HG03432 (cell line): ENCODE measurements at regions not wholly inside any gene's neighbourhood (a gene's known extent, or its start where the extent isn't known, plus 50 kb on each side); places are given as distances from the start of the nearest gene placed in this dataset.

ENCODE experiments used
- ATAC-seq: cut with Tn5 transposase; IDR thresholded peaks from one replicate; pipeline ENCODE4 v1.9.1; 2021; ENCODE audit warnings: mild to moderate bottlenecking, moderate library complexity; ENCODE audit not compliant: unreplicated experiment

DNA sequence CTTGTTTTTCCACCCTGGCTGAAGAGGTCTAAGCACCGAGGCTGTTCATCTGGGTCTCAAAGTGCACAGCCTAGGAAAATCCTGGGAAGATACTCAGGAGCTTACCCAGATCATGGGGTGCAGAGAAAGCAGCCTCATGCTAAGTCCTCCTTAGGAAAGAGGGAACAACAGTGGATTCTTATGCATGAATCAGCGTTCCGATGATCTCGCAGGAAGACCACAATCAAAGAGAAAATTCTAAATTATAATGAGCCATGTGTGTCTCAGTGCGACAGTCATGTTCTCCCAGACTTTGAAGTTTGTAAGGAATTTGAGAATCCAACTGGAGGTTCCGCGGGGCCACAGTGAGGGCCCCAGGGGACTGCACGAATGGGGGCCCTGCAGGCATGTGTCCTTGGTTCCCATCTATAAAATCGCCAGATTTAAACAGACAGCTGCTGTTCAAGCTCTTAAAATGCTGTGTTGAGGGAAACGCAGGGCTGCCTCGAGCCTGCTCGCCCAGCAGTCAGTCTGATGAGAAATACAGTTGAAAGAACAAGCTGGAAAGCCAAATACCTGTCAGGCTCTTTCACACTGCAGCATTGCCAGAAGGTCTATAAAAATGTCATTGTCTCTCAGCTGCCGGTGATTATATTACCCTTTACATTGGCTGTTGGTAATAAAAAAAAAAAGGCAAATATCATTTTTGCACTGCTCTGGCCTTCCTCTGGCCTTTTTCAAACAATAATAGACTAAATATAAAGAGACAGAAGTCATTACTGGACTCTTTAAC, 152.1 kb downstream of the PMP22 start:
- ATAC-seq, result no peak

DNA sequence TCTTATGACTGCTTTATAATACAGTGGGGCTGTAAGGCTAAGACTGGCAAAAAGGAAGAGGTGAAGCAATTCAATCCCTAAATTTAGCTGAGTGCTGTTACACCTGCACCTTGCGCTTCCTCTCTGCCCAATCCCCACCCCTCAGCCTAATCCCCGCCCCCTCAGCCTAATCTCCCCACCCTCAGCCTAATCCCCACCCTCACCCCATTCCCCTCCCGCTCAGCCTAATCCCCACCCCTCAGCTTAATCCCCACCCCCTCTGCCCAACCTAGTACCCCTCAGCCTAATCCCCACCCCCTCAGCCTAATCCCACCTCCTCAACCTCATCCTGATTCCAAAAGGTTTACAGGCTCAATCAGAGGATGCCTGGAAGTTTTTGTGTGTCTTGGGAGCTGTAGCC, 155.5 kb downstream of the PMP22 start:
- no peak for ATAC-seq

DNA sequence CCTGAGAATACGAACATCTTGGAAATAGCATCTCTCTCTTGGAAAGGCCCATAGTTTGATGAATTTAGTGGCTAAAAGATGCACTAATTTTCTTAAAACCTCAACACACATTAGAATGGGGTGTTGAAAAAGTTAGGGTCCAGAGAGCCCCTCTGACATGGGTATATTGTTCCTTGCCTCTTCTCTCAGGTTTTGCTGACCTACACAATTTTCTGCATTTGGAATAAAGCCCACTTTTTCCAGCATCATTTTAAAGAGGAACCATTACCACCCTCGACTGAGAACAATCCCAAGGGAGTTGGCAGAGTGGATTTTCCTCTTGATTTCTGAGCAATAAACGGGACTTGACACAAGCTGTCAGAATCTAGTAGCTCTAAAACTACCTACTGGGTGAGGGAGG, 156.1 kb downstream of the PMP22 start:
- no peak for ATAC-seq

DNA sequence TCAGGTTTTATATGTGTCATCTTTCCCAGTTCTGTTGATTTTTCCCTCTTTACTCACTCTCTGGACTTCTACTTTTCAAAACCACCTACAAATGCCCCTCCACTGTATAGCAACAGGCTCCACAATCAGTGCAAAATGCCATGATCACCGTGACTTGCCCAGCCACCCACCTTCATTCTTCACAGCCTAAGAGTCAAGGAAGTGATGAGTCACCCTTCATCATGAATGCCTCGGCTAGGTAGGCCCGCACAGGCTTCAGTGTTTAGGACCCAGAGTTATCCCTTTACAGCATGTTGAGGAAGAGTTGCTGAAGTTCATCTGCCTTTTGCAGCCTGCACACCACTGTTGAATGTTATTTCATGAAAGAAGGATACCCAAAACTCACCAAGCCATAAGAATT, 158.6 kb downstream of the PMP22 start:
- no peak for ATAC-seq

DNA sequence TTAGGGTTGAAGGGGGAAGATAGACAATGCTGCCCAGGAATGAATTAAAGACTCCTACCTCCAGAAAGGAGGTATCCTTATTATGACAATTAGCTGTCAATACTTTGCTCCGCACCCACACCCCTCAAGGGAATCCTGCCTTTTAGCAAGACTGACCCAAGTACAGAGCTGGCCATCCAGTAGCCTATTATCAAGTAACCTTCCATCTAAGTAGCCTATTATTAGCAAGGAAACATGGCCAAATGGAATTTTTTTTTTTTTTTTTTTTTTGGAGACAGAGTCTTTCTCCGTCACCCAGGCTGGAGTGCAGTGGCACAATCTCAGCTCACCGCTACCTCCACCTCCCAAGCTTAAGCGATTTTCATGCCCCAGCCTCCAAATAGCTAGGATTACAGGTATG, 161.3 kb downstream of the PMP22 start:
- ATAC-seq, result no peak

DNA sequence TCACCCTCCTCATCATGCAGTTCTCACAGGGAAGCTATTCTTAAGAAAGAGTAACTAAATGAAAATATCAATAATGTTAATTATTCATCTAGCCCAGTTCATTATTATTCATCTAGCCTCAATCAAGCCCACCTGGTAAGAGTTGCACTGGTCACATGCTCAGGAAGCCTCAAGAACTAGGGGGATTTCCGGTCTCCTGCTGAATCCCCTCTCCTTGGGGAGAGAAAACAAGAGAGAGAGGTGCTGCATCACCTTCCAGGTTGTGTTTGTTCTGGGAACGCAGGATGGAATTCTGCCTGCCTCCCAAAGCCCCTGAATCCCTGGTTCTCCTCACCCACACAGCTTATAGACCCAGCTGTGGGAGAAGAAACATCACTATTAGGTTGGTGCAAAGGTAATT, 164.0 kb downstream of the PMP22 start:
- no peak for ATAC-seq

DNA sequence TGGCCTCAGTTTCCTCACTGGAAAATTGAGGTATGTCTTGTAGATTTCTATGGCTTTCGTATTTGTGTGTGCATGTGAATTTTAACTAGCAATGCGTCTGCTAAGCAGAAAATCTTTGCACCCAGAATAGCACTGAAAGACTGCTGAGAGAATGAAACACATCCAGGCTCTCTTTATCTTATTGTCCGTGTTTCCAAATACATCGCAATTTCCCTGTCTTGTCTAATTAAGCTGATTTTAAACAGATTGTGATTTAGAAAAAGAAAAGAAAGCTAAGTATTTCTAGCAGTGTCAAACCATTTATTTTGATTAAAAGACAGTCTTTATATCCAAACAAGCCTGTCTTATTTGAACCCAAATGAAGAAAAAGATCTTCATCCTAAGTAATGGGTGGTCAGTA, 168.6 kb downstream of the PMP22 start:
- no peak for ATAC-seq

DNA sequence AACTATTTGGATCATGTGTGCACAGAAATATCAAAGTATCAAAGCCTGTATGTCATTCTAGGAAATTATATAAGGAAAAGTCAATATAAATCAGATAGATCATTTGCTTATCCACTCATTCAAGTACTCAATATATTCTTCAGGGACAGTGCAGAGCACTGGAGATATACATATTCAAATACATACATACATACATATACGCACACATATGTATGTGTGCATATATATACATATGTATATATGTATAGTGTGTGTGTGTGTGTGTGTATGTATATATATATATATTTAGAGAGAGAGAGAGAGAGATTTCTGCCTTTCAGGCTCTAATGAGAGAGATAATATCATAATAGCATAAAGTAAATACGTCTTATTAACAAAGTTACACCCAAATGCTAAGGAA, 169.2 kb downstream of the PMP22 start:
- no peak for ATAC-seq

DNA sequence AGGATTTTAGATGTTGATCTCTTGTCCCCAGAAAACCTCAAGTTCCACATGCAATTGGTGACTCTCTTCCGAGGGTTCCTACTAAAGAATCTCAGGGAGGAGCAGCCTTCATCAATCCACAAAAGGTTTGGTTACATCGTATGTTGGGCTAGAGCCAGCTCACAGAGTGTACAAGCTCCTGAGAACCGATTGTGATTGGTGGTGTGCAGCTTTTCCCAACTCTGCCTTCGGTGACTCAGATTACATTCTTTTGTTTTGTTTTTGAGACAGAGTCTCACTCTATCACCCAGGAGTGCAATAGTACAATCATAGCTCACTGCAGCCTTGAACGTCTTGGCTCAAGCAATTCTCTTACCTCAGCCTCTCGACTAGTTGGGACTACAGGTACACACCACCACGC, 172.4 kb downstream of the PMP22 start:
- no peak for ATAC-seq

DNA sequence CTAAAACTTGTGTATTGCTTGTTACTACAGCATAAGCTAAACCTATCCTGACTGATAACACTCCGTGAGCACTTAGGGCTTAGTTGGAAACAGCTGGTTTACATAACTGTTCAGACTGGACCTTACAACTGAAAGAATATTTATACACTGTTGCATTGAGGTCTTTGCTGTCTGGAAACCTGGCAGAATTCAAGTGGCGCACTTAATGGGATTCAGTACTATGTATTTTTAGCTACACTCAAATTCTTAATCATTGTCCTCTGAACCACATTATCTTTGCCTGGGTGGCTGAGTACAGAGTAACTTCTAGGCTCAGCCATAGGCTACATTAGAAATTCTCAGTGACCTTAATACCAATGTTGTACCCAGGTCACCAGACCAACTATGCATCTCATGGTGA, 172.9 kb downstream of the PMP22 start:
- ATAC-seq, result no peak

DNA sequence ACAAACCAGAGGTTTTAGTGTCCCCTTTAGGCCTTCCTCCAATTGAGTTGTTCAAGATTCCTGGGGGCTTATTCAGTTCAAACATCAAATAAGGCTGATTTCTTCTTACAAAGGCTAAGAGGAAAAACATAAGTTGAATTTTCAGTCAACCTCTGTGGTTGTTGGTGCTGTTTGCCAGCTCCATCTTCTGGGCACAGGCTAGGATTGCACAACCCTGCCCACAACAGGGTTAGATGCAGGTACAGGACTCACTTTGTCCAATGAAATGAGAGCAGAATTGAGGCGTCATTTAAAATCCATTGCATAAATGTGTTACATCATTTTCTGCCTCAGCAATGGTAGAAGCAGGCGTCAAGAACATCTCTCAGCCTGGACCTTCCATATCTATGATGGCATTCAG, 173.3 kb downstream of the PMP22 start:
- no peak for ATAC-seq

DNA sequence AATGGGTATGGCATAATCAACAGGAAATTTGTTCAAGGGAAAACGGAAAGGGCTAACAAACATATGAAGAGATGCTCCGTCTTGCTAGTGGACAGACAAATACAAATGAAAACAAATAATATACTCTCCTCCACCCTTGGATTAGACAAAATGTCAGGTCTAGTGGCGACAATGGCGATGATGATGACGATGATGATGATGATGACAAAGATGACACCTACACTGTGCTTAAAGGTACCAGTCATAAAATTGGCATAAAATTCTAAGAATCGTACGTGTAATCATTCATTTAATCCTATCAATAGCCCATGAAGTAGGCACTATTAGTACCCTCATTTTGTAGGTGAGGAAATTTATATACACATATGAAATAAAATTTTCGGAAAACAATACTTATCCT, 174.6 kb downstream of the PMP22 start:
- ATAC-seq, result no peak

DNA sequence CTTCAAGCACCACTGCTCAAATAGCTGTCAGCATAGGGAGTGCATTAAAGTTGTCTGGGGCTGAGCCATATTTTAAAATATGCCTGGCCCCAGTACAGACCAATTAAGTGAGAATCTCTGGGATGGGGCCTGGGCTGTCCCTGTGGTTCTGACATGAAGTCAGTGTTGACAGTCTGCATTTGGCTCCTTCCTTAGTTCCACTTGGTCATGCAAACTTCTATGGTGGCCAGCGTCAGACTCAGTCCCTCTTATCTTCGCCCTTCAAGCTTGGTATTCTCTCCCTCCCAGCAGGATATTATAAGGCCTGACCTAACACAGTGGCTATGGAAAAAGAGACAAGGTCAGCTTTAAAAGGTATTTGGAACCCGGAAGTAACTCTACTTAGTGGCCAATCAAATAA, 177.2 kb downstream of the PMP22 start:
- ATAC-seq, result no peak

DNA sequence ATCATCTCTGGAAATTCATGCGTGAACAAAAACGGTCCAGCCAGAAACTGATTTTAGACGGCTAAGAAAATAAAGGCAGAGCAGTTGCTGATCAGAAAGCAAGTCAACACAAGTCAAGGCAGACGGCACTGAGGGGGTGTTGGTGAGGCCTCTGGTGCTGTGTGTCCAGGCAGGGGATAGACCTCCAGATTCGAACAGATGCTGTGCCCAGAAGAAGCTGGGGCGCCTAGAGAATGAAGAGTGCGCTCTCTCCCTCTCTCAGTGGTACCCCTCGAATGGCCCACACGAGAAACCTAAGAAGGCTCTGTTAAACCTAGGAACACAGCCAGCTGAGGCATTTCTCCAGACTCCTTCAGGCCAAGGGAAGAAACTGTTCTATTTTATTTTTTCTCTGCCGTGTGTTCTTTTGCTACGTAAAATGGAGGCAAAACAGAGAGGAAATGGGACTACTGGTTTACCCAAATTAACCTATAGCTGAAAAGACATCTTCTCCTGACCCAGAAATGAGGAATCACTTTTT, 178.3 kb downstream of the PMP22 start:
- no peak for ATAC-seq

DNA sequence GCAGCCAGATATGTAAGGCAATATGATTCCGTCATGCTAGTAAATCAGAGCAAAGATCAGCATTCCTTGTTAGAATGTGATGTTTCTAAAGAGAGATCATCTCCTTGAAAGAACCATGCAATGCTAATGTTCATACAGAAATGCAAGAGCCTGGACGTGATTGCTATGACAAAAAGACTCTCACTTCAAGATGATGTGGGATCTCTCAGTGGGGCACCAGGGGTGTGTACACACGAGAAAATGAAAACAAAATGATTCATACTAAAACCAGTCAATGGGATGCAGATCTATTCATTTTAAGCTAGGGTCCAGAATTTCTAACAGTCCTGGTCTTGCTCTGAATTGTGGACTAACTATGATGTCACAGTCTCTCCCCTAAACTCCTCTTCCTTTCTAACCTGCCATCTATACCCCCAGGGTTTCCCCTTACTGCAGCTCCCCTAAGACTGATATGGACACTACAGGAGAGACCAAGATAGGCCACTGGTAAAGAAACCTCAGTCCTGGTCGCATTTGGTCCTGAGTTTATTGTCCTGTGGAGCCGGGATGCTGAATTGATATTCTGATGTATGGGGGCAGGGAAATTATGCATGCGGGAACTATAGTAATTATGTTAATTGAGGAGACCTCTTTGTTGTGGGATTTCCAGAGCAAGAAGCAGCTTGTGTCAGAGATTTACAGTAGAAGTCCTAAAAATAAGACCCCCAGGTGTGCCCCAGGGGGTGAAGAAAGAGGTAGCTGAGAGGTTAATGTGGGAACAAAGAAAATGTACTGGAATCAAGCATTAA, 179.0 kb downstream of the PMP22 start:
- ATAC-seq, result no peak

DNA sequence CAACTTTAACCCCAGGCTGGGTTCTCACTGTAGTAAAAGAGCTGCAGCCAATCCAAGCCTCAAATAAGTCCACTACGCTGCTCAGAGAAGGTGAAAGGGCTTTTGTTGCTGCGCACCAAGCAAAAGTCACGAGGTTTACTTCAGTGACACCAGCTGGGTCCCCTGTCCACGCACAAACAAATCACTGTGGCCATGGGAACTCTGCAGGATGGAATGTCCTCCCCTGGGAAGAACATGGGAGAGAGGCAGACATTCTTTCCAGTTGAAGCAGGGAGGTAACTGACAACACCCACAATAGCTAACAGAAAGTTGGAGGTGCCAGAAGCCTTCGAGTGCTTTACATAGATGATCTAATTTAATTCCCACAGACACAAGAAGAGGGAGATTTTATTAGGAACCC, 181.9 kb downstream of the PMP22 start:
- ATAC-seq, result no peak

DNA sequence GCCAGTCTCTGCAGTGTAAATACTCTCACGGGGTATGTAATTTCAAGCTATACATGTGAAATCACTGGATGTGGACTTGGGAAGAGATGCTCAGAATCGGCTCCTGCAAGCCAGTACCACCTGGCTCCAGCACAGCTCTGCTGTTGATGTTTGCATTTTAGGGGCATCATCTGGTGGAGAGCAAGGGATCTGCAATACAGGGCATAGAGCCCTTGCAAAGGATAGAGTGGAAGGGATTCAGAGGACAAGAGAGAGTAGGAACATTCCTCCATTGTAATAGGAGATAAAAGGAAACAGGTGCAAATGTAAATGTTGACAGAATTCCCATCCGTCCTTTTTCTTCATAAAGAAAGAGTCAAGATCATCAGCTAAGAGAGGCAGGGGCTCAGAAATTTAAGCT, 184.1 kb downstream of the PMP22 start:
- no peak for ATAC-seq

DNA sequence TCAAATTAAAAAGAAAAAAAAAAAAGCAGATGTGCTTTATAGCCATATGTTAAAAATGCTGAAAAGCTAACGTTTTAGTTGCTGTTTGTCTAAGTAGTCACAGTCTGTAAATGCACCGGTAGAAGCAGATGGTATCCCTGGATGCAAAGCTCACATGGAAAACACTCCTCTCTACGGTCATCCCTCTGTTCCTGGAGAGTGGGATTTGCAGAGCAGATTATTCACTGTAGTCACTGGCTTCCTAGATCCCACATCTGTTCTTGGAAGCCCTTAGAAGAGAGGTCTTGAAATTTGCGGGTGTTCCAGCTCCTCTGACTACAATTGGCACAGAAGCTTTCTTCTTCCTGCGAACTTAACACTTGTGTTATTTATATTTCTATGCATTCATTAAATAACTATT, 186.6 kb downstream of the PMP22 start:
- no peak for ATAC-seq

DNA sequence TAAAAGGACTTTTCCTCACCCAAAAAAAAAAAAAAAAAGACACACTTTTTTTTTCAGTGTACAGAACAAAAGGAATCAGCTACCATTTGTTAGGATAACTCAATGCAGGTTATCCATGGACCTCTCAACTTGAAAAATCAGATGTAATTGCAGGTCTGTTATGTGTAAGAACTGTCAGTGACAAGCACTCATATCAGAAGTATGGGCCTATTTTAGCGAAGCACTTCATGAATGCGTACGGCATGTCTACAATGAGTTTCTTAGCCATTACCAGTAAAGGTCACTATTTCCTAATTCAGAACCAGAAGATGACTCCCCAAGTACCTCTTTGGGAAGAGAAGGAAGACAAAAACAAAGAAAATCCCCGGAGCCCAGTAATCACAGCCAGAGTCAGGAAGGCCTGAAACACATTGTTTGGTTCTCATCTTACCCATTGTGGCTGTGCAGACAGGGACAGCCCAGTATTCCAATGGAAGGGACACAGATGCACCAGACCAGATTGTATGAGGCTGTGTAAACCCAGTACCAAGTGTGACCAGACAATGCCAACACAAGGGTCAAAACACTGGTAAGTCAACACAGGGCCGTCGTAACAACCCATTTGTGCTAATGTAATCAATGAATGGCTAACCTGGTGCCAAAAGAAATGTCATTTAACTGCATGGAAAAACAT, 188.0 kb downstream of the PMP22 start:
- no peak for ATAC-seq

DNA sequence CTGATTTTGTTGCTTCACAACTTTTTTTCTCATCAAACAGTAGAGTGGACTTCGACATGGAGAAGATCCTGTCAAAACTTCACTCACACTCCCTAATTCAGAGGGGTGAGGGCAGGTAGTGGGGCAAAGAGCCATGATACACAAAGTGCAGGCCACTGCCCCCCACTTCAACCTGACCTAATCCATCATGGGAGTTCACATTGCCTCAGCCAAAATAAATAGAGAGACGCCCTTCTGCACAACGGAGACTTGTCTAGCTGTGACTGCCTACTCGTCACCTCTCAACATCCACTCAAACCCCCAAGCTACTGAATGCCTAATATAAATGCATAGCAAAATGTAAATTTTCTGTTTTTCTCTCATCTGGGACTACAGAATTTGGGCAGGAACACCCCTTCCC, 213.2 kb downstream of the PMP22 start:
- no peak for ATAC-seq

DNA sequence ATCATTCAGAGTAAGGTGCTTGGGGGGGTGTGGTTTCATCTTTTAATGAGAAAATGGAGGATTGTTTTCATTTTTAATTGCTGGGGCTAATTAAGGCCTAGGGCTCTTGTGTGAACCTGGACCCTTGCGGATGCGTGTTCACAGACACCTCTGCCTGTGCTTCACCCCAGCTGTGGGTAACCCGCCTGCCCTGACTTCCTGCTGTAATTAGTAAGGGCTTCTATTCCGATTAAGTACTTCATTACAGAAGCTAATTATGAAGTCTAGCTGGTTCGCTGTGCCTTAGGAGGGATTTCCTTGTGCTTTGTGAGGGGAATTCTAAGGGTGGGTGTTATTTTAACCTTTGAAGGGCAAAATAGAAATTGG, 215.3 kb downstream of the PMP22 start:
- no peak for ATAC-seq
